OCI-LY7 (cell line): ENCODE measurements at regions not wholly inside any gene's neighbourhood (a gene's known extent, or its start where the extent isn't known, plus 50 kb on each side); places are given as distances from the start of the nearest gene placed in this dataset.

Experiments
- BruUV-seq: library from RNA; stranded (reverse); fragments of 400-500 nt; replicated peaks from 2 replicates; lab custom pipeline; 2021; lab: Mats Ljungman, UMichigan
- CTCF ChIA-PET: fragments of 300-600 bp; sonication (Branson Sonifier 250); formaldehyde crosslinking; loops from one replicate; lab custom pipeline; 2022; ENCODE audit warnings: antibody characterized with exemption; ENCODE audit not compliant: unreplicated experiment; lab: Charles Lee
- POLR2A ChIA-PET: fragments of 300-600 bp; sonication (Branson Sonifier 250); formaldehyde crosslinking; loops from one replicate; lab custom pipeline; 2022; ENCODE audit warnings: antibody characterized with exemption; lab: Charles Lee
- DNase-seq: peaks from one replicate; pipeline ENCODE4 v3.0.0-alpha.2; 2015; ENCODE audit warnings: low spot score
- H2AFZ ChIP-seq: fragments of 200-600 bp; sonication (generic), shearing (Covaris generic); 2 replicates; pipeline ENCODE4 v1.6.1; 2014; ENCODE audit warnings: mild to moderate bottlenecking, antibody characterized with exemption, low read length, moderate library complexity
- H3K27ac ChIP-seq: fragments of 200-600 bp; sonication (generic); 2 replicates; pipeline ENCODE4 v1.5.1; 2014; ENCODE audit warnings: mixed run types, low read depth, mild to moderate bottlenecking, moderate library complexity, low read length, inconsistent platforms; ENCODE audit not compliant: poor library complexity, severe bottlenecking
- H3K36me3 ChIP-seq: fragments of 200-600 bp; sonication (generic); 2 replicates; pipeline ENCODE4 v1.6.1; 2014; ENCODE audit warnings: mild to moderate bottlenecking, antibody characterized with exemption, low read length, moderate library complexity, mixed read lengths; ENCODE audit not compliant: insufficient read depth
- H3K4me1 ChIP-seq: fragments of 200-600 bp; sonication (generic); 2 replicates; pipeline ENCODE4 v1.5.1; 2014; ENCODE audit warnings: mild to moderate bottlenecking, low read length; ENCODE audit not compliant: insufficient read depth, poor library complexity, severe bottlenecking
- H3K4me2 ChIP-seq: fragments of 200-600 bp; sonication (generic); 2 replicates; pipeline ENCODE4 v1.6.1; 2014; ENCODE audit warnings: mild to moderate bottlenecking, low read length
- H3K4me3 ChIP-seq: fragments of 200-600 bp; sonication (generic); 2 replicates; pipeline ENCODE4 v1.5.1; 2014; ENCODE audit warnings: mild to moderate bottlenecking, low read depth, low read length; ENCODE audit not compliant: poor library complexity, severe bottlenecking
- H3K79me2 ChIP-seq: fragments of 200-600 bp; sonication (generic); 2 replicates; pipeline ENCODE4 v1.6.1; 2016; ENCODE audit warnings: low read depth, mild to moderate bottlenecking, low read length, moderate library complexity, mixed read lengths; ENCODE audit not compliant: insufficient read depth
- H3K9me2 ChIP-seq: fragments of 200-600 bp; sonication (generic); 2 replicates; pipeline ENCODE4 v1.6.1; 2016; ENCODE audit warnings: mild to moderate bottlenecking, low read length, mixed read lengths; ENCODE audit not compliant: insufficient read depth
- H3K9me3 ChIP-seq: fragments of 200-600 bp; sonication (generic); 2 replicates; pipeline ENCODE4 v1.6.1; 2014; ENCODE audit warnings: mild to moderate bottlenecking, mixed run types, low read length, mixed read lengths
- H4K20me1 ChIP-seq: fragments of 200-600 bp; sonication (generic); 2 replicates; pipeline ENCODE4 v1.6.1; 2014; ENCODE audit warnings: mild to moderate bottlenecking, antibody characterized with exemption, low read length, moderate library complexity, mixed read lengths; ENCODE audit not compliant: insufficient read depth
- CTCF ChIP-seq: fragments of 200-600 bp; sonication (generic); conservative IDR thresholded peaks from 2 replicates; pipeline ENCODE4 v1.5.1; 2014; ENCODE audit warnings: mild to moderate bottlenecking, antibody characterized with exemption, low read length, moderate library complexity, mixed read lengths
- EZH2phosphoT487 ChIP-seq: fragments of 200-600 bp; sonication (generic); IDR thresholded peaks from 2 replicates; pipeline ENCODE4 v1.6.1; 2018; ENCODE audit warnings: low read depth, borderline replicate concordance, mild to moderate bottlenecking, mixed run types, antibody characterized with exemption, low read length, moderate library complexity, mixed read lengths
- intact Hi-C: fragments of 100-400 bp; cut with micrococcal nuclease; formaldehyde crosslinking; loops from one replicate; pipeline ENCODE4 v1.10.0; 2022; ENCODE audit not compliant: unreplicated experiment

- intact Hi-C loops: no loop called here
- H3K9me2 ChIP-seq: no peaks in the 10 kb centered on the region
- H2AFZ ChIP-seq: no peak overlapping the region
- no peaks in the 10 kb centered on the region for H3K79me2 ChIP-seq
- H3K27ac ChIP-seq: no peak overlapping the region
- no peaks in the 10 kb centered on the region for H4K20me1 ChIP-seq
- no TSS peak for BruUV-seq
- no peak for DNase-seq
- no peaks in the 10 kb centered on the region for H3K9me3 ChIP-seq
- H3K36me3 ChIP-seq: no peaks in the 10 kb centered on the region
- ChIA-PET CTCF (no interaction called here), POLR2A (no interaction called here)
- no peak overlapping the region for H3K4me2 ChIP-seq
- H3K4me3 ChIP-seq: no peak overlapping the region
- no peaks in the 10 kb centered on the region for H3K4me1 ChIP-seq
- TF ChIP-seq EZH2phosphoT487: no peak
Measured at GRCh38 chr1:47582891-47583608, 145.2 kb downstream of the FOXD2 start.

GRCh38 chr1:47584249-47584648 lies 146.4 kb downstream of the FOXD2 start:
- BruUV-seq: no TSS peak
- H2AFZ ChIP-seq: no peak overlapping the region
- no peaks in the 10 kb centered on the region for H3K9me3 ChIP-seq
- CTCF ChIA-PET: no interaction called here
- H3K4me2 ChIP-seq: no peak overlapping the region
- no peak for TF ChIP-seq EZH2phosphoT487
- no peak for TF ChIP-seq CTCF
- no peaks in the 10 kb centered on the region for H4K20me1 ChIP-seq
- H3K4me3 ChIP-seq: no peak overlapping the region
- intact Hi-C loops: no loop called here
- no peak for DNase-seq
- no peaks in the 10 kb centered on the region for H3K9me2 ChIP-seq
- H3K79me2 ChIP-seq: no peaks in the 10 kb centered on the region
- H3K36me3 ChIP-seq: no peaks in the 10 kb centered on the region
- no peaks in the 10 kb centered on the region for H3K4me1 ChIP-seq
- POLR2A ChIA-PET: no interaction called here
- H3K27ac ChIP-seq: no peak overlapping the region

- Histone ChIP-seq H3K4me1 (no peaks in the 10 kb centered on the region), H3K36me3 (no peaks in the 10 kb centered on the region), H2AFZ (no peak overlapping the region), H4K20me1 (no peaks in the 10 kb centered on the region), H3K9me3 (no peaks in the 10 kb centered on the region), H3K27ac (no peak overlapping the region), H3K79me2 (no peaks in the 10 kb centered on the region), H3K9me2 (no peaks in the 10 kb centered on the region), H3K4me3 (no peak overlapping the region), H3K4me2 (no peak overlapping the region)
- DNase-seq: no peak
- BruUV-seq: no TSS peak
- TF ChIP-seq EZH2phosphoT487 (no peak), CTCF (no peak)
- intact Hi-C loops: no loop called here
- CTCF ChIA-PET: no interaction called here
- POLR2A ChIA-PET: no interaction called here
Measured at GRCh38 chr1:47585141-47585902, 147.5 kb downstream of the FOXD2 start.
